ENCODE measurements at regions not wholly inside any gene's neighbourhood (a gene's known extent, or its start where the extent isn't known, plus 50 kb on each side); places are given as distances from the start of the nearest gene placed in this dataset.

DNA sequence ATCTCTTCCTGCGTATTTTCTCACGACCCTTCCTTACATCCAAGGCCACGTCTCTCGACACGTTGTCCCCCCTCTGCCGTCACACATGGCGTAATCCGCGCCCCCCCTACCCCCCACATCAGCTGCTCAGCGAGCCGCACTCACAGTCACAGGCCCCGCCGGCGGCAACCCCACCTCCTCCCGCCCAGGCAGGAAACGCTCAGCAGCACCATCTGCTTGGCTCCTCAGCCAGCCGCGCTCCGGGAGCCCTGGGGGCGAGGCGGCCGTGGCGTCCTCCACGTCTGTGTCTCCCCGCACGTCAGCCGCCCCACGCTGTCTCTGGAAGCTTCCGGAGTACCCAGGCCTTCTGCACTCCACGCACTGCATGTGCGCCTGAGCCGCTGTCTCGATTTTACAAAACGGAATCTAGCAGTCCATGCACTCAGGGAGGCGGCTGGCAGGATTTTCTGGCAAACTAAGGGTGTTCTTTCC is 64.6 kb downstream of the SIK1 start:
- H3K4me3 ChIP-seq (ENCODE audit: low read depth in 2 of 2, low read length in 1 of 2), result no peak overlapping the region
- CTCF ChIA-PET, result no interaction called here

DNA sequence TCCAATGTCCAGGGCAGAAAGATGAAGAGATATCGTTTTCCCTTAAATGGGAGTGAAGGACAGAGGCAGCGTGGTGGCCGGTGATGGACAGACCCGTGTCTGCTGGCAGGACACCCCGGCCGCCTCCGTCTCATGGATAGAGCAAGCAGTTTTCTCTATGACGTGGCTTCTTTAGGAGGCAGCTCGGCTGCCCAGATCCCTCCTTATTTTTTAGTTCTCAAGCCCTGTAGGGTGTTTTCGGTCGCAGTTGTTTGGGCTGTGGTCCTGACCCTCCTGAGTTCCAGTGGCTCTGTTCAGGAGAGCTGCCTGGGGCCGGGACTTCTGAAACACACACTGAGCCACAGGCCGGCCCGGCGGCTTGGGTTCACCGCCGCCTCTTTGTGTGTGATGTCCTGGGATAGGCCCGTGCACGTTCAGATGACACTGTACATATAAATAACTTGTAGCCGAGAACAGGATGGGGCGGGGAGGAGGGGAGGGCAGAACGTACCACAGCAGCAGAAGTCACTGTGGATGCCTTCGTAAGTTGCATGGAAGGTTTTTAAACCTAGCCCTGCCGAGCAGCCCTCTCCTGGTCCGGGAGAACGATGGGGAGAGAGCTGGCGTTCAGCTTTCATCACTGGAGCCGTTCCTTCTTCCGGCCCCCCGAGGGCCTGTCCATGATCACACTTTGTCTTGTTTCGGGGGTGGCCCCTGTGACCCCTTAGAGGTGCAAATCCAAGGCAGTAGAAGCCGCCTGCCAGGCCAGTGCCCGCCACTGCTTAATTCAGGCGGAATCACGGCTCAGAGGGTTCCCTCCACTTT is 65.2 kb downstream of the SIK1 start:
- TF ChIP-seq SMC3 (IDR thresholded peaks at IDR 0.05; ENCODE audit: low read depth, low read length), result no peak
- TF ChIP-seq GATA2 (CRISPR knock-in tag; IDR thresholded peaks at IDR 0.05), result no peak
- TF ChIP-seq EP300 (IDR thresholded peaks at IDR 0.05; ENCODE audit: borderline replicate concordance in 1 of 2, low read depth in 1 of 2, low read length in 1 of 2), result no peak
- TF ChIP-seq JUND (IDR thresholded peaks at IDR 0.05), result no peak
- TF ChIP-seq, protein P1, sequence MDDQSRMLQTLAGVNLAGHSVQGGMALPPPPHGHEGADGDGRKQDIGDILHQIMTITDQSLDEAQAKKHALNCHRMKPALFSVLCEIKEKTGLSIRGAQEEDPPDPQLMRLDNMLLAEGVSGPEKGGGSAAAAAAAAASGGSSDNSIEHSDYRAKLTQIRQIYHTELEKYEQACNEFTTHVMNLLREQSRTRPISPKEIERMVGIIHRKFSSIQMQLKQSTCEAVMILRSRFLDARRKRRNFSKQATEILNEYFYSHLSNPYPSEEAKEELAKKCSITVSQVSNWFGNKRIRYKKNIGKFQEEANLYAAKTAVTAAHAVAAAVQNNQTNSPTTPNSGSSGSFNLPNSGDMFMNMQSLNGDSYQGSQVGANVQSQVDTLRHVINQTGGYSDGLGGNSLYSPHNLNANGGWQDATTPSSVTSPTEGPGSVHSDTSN (IDR thresholded peaks at IDR 0.05), result no peak
- TF ChIP-seq TEAD4 (IDR thresholded peaks at IDR 0.05; ENCODE audit: borderline replicate concordance, insufficient read depth), result no peak
- TF ChIP-seq RCOR1 (IDR thresholded peaks at IDR 0.05; ENCODE audit: low read length), result no peak
- TF ChIP-seq, protein P2, sequence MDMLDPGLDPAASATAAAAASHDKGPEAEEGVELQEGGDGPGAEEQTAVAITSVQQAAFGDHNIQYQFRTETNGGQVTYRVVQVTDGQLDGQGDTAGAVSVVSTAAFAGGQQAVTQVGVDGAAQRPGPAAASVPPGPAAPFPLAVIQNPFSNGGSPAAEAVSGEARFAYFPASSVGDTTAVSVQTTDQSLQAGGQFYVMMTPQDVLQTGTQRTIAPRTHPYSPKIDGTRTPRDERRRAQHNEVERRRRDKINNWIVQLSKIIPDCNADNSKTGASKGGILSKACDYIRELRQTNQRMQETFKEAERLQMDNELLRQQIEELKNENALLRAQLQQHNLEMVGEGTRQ (IDR thresholded peaks at IDR 0.05; ENCODE audit: borderline replicate concordance, low read depth, low read length), result no peak
- no peak for TF ChIP-seq FOXM1 (IDR thresholded peaks at IDR 0.05; ENCODE audit: low read depth)
- 78% methylated on average over 28 of the region's 35 CpGs for WGBS (ENCODE audit: low lambda C conversion rate)
- no peaks in the 10 kb centered on the region for H3K9me3 ChIP-seq
- H3K36me3 ChIP-seq (replicated peaks in 1 of 2; ENCODE audit: control insufficient read depth in 1 of 2, insufficient read depth in 2 of 2, low read length in 1 of 2), result no peaks in the 10 kb centered on the region
- no peaks in the 10 kb centered on the region for H3K27me3 ChIP-seq (ENCODE audit: insufficient read depth)
- H3K79me2 ChIP-seq (ENCODE audit: insufficient read depth), result no peaks in the 10 kb centered on the region
- no peak overlapping the region for H3K9ac ChIP-seq
- no peak for DNase-seq
- CTCF ChIA-PET, result no interaction called here
- H3F3A ChIP-seq (replicated peaks; ENCODE audit: insufficient read depth), result no peaks in the 10 kb centered on the region
- peaks cover 0 to 72% of the 10 kb centered on the region in 2 experiments; a peak in 1 of 4 replicates for H3K4me1 ChIP-seq (ENCODE audit: control insufficient read depth in 1 of 2, insufficient read depth in 2 of 2, low read depth in 1 of 2, low read length in 1 of 2)
- H2AFZ ChIP-seq (ENCODE audit: low read depth), result peak overlapping the region; percentile 72; the same call in 1 of the 2 replicates
- no peaks in the 10 kb centered on the region for H3K9me2 ChIP-seq
- POLR2A ChIA-PET, result no interaction called here
- H4K20me1 ChIP-seq (ENCODE audit: insufficient read depth), result no peaks in the 10 kb centered on the region
- no peak overlapping the region for H3K4me2 ChIP-seq
- no peak overlapping the region for H3K4me3 ChIP-seq (ENCODE audit: low read depth in 2 of 2, low read length in 1 of 2)
- peak overlapping the region in 1 of 2 experiments; percentile 84; a peak in 2 of 4 replicates for H3K27ac ChIP-seq (ENCODE audit: low read depth in 2 of 2, low read length in 1 of 2)

More for the DNA sequence above, 64.6 kb downstream of the SIK1 start:
- H3K36me3 ChIP-seq (replicated peaks in 1 of 2; ENCODE audit: control insufficient read depth in 1 of 2, insufficient read depth in 2 of 2, low read length in 1 of 2), result no peaks in the 10 kb centered on the region
- no peaks in the 10 kb centered on the region for H4K20me1 ChIP-seq (ENCODE audit: insufficient read depth)
- no peaks in the 10 kb centered on the region for H3K9me2 ChIP-seq
- H3K9me3 ChIP-seq, result no peaks in the 10 kb centered on the region
- POLR2A ChIA-PET, result no interaction called here
- peak overlapping the region; percentile 72 for H2AFZ ChIP-seq (ENCODE audit: low read depth)
- peak; percentile 91 for DNase-seq
- H3F3A ChIP-seq (replicated peaks; ENCODE audit: insufficient read depth), result no peaks in the 10 kb centered on the region
- TF ChIP-seq FOXJ3 (CRISPR knock-in tag; IDR thresholded peaks at IDR 0.05) (0 out of 2 replicates have a peak, but pooled peaks have one; percentile 38), EP300 (IDR thresholded peaks at IDR 0.05; ENCODE audit: borderline replicate concordance in 1 of 2, low read depth in 1 of 2, low read length in 1 of 2) (peak in 1 of 2 experiments; percentile 50; a peak in 2 of 4 replicates), FOXM1 (IDR thresholded peaks at IDR 0.05; ENCODE audit: low read depth) (no peak), RFX5 (IDR thresholded peaks at IDR 0.05; ENCODE audit: low read length) (no peak), GABPA (IDR thresholded peaks at IDR 0.05; ENCODE audit: low read depth) (no peak), MXI1 (IDR thresholded peaks at IDR 0.05; ENCODE audit: low read depth, low read length) (peak; percentile 55; the same call in 1 of the 2 replicates)
- TF ChIP-seq, protein P3, sequence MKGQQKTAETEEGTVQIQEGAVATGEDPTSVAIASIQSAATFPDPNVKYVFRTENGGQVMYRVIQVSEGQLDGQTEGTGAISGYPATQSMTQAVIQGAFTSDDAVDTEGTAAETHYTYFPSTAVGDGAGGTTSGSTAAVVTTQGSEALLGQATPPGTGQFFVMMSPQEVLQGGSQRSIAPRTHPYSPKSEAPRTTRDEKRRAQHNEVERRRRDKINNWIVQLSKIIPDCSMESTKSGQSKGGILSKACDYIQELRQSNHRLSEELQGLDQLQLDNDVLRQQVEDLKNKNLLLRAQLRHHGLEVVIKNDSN (IDR thresholded peaks at IDR 0.05; ENCODE audit: borderline replicate concordance, low read depth), result no peak
- no peak overlapping the region for H3K4me2 ChIP-seq
- H3K9ac ChIP-seq, result no peak overlapping the region
- H3K27ac ChIP-seq (ENCODE audit: low read depth in 2 of 2, low read length in 1 of 2), result peak overlapping the region in 1 of 2 experiments; percentile 84; a peak in 2 of 4 replicates
- no peaks in the 10 kb centered on the region for H3K27me3 ChIP-seq (ENCODE audit: insufficient read depth)
- H3K79me2 ChIP-seq (ENCODE audit: insufficient read depth), result no peaks in the 10 kb centered on the region
- 34% methylated on average over 22 of the region's 35 CpGs for WGBS (ENCODE audit: low lambda C conversion rate)
- H3K4me1 ChIP-seq (ENCODE audit: control insufficient read depth in 1 of 2, insufficient read depth in 2 of 2, low read depth in 1 of 2, low read length in 1 of 2), result peaks cover 0 to 79% of the 10 kb centered on the region in 2 experiments; a peak in 1 of 4 replicates

Measured in SK-N-SH (cell line).